ENCODE measurements at regions not wholly inside any gene's neighbourhood (a gene's known extent, or its start where the extent isn't known, plus 50 kb on each side); places are given as distances from the start of the nearest gene placed in this dataset.

GRCh38 chr13:30088312-30088855 lies 219.0 kb downstream of the KATNAL1 start:
- TF ChIP-seq EZH2 (IDR thresholded peaks at IDR 0.05; ENCODE audit: insufficient read depth, low read length), result no peak
- TF ChIP-seq, protein P1, sequence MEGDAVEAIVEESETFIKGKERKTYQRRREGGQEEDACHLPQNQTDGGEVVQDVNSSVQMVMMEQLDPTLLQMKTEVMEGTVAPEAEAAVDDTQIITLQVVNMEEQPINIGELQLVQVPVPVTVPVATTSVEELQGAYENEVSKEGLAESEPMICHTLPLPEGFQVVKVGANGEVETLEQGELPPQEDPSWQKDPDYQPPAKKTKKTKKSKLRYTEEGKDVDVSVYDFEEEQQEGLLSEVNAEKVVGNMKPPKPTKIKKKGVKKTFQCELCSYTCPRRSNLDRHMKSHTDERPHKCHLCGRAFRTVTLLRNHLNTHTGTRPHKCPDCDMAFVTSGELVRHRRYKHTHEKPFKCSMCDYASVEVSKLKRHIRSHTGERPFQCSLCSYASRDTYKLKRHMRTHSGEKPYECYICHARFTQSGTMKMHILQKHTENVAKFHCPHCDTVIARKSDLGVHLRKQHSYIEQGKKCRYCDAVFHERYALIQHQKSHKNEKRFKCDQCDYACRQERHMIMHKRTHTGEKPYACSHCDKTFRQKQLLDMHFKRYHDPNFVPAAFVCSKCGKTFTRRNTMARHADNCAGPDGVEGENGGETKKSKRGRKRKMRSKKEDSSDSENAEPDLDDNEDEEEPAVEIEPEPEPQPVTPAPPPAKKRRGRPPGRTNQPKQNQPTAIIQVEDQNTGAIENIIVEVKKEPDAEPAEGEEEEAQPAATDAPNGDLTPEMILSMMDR (IDR thresholded peaks at IDR 0.05; ENCODE audit: insufficient read depth, low read depth, low read length), result no peak

Measured in astrocyte (in vitro differentiated cells and primary cell).